ENCODE measurements at regions not wholly inside any gene's neighbourhood (a gene's known extent, or its start where the extent isn't known, plus 50 kb on each side); places are given as distances from the start of the nearest gene placed in this dataset.

GRCh38 chr3:181425074-181425473 lies 286.7 kb upstream of the SOX2 start:
- no peak for DNase-seq

- DNase-seq = no peak
Measured at GRCh38 chr3:181418233-181418632, 293.5 kb upstream of the SOX2 start.

- no peak for DNase-seq
Measured at GRCh38 chr3:181417748-181418147, 294.0 kb upstream of the SOX2 start.

DNA sequence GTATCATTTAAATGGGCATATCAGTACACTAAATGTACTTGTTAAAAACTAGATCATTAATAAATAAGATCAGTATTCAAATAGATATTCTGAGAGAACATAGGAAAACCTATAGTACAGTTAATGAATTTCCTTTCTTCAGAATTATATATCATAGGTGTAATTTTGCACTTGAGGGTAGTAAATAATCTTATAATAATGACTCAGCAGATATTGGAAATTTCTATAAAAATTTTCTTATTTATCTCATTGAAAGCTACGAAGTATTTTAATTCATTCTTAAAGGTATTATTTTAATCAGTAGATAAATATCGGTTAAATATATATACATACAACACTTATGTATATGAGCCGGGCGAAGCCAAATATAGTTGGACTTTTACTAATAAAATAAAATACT lies 300.9 kb upstream of the SOX2 start:
- DNase-seq = no peak

- no peak for DNase-seq
Measured at GRCh38 chr3:181403876-181404660, 307.7 kb upstream of the SOX2 start.

DNA sequence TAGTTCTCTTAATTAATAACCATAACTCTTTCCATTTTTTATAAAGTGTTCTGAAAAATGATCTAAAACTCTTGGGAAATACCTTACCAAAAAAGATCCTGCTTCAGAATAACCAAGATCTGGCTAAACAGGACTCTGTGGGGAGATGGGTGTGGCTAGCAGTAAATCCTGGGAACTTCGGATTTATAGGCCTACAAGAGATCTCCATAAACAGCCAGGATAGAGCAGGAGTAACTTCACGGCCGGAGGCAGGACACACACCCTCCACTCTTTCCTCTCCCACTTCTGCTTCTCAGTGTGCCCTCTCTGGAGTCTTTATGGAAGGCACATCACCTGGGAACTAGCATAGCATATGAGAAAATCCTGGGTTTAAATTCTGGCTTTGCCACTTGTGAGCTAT lies 309.4 kb upstream of the SOX2 start:
- no peak for DNase-seq

DNA sequence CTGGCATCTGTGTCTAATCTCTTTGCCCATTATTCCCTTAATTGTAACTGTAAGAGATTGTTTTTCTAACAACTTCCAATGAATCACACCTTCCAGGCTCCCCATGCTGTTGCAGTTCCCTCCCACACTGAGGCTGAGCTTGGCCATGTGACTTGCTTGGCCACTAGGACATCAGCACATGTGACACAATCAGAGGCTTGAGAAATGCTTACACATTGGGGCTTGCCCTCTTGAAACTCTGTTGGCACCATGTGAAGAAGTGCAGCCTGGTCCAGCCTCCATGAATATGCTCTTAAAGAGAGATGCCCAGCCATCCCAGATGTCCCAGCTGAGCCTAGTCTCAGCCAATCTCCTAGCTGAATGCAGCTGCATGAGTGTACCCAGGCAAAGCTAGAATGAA lies 326.8 kb upstream of the SOX2 start:
- DNase-seq = no peak

DNA sequence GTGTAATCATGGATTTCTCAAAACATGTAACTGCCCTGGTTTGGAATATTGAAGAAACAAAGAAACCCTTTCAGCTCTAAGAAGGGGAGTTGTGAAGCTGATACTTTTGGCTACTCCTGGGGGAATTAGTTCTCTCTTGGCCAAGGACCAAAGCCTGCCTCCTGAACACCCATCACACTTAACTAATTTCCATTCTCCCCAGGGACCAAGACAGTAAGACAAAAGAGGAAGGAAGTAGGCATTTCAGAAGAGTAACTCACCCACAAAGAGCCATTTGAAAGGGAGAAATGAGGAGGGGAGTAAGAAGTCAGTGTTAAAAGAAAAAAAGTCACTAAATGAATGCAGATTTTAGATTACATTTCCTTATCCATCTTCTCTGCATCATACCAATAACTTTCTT lies 328.0 kb upstream of the SOX2 start:
- no peak for DNase-seq

DNA sequence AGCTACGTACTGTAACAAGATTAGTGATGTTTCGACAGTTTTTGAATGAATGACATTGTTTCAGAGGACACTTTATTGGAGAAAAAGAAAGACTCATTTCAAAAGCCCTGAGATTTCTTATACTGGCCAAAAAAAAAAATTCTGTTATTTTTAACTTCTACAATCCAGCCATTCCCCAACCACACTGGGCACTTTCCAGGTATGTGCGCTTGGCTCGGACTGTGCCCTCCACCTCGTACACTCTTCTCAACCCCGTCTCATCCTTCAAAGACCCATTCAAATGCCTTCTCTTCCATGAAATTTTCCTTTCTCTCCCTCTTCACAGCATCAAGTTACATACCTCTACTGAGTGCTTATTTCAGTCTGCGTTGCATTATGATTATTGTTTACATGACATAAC lies 328.5 kb upstream of the SOX2 start:
- DNase-seq = no peak

DNA sequence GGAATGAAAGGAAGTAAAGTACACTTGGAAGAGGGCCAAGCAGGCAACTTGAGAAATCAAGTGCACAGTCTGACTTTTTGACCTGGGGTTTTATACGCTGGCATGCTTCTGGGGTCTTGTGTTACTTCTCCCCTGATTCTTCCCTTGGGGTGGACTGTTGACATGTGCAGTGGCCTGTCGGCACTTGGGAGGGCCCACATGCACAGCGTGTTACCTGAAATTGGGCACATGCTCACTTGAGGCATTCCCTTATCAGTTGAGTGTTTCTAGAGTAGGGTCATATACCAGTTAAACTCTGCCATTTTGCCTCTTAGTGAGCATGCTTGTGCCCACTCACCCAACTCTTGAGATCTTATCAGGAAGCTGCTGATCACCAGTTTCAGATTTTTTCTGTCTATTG lies 329.1 kb upstream of the SOX2 start:
- no peak for DNase-seq

DNA sequence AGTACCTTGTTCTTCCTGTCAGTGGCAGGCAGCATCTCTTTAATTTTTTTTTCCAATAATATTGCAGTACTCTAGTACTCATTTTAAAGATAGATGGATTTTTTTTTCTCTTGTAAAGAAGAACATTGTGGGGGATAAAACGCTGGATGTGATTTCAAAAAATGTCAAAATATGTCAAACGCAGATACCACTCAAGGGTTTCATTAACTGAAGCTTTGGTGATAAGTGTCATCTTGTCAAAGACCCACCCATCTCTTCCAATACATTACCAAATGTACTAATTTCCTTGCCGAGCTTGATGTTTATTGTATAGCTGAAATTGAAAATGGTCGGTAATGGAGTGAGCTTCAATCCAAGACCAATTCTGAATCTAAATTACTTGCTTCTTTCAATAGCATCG lies 332.4 kb upstream of the SOX2 start:
- DNase-seq = no peak

DNA sequence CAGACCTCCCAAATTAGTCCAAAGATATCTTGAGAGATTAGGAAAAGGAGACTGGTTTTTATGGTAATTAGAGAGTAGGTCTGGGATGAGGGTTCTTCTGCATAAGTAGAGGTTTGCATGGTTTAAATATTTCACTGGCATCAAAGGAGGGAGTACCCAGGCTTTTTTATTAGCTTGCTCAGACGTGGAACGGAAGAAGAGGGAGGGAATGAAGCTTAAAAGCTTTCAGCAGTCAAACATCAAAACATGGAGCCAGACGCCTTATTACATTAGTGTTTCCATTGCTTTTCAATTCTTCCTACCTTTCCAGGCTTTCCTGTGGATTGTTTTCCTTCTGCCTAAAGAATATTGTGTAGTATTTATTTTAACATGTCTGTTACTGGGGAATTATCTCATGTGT lies 342.1 kb upstream of the SOX2 start:
- no peak for DNase-seq

DNA sequence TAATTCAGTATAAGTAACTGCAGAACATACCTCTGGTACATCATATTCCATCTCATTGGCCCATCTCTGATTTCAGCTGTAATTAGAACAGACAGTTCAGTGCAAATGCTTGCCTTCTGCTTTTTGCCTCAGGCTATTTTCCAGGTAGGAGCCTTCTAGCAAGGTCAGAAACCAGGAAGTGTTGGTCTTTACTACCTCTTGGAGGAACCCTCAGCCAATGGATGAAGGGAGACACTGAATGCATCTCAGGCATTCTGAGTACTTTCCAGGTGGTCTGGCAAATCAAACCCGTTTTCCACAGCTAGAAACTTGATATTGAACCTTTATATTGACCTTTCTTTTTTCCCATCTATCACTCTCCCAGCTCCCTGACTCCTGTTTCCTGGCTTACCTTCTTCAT lies 348.5 kb upstream of the SOX2 start:
- DNase-seq = no peak

GRCh38 chr3:181362378-181362777 lies 349.3 kb upstream of the SOX2 start:
- DNase-seq = no peak

DNA sequence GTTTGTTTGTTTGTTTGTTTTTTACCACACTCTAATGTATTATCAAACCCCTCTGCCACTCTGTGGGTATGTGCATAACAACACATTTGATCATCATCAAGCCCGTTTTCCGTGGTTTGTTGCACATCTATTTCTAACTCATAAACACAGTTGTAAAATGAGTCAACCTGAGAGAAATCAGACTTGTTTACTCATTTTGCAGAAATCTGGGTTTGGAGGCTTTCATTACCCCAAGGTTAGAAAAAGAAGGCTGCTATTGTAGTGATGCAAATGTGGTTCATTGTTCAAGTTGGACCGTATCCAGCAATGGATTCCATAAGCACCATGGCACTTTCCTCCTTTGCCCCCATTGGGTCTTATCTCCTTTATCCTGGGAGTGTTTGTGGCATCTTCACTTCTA lies 353.2 kb upstream of the SOX2 start:
- DNase-seq = no peak

DNA sequence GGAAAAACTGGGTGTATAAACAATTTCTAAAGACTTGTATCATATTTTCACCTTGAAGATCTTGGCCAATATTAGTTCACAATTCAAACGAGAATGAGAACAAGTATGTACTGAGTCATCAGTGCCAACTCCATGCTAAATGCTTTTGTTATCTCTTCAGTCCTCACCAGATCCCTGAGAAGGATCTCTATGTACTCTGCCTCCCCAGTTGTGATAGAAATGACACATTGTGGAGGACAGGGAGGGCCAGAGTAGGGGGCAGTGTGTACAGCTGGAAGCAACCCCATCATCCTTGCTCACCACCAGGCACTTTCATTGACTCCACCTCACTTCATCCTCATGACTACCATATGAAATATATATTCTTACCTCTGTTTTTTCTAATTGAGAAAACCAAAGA lies 353.7 kb upstream of the SOX2 start:
- DNase-seq = no peak

DNA sequence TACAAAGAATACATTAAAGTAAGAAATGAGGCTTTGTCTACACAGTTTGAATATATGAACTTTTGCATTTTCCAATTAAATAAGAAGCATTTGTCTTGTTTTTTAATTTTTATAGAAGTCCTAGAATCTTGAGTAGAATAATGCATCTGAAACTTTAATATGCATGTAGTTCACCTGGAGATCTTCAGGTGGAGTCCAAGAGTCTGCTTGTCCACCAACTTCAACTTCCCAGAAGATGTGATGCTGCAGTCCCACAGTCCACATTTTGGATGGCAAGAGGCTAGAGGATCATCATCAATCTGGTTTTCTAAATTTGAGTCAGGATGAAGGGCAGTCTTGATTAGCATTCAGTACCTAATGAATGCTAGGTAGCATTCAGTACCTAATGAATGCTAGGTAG lies 357.6 kb upstream of the SOX2 start:
- no peak for DNase-seq

DNA sequence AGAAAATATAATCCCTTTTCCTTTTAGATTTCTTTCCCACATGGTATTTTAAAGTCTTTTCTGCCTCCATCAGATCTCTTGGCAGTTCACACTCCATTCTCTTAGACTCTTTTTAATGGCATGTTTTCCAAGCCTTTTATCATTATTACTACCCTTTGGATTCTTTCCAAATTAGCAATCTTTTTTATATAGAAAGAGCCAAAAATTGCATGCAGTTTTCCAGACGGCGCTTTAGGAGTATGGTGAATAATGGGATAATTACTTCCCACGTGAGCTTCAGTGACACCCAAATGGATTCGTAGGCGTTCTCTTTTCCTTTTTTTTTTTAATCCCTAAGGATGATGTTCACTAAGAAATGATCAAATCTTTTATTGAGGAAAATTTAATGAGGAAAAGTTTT lies 354.8 kb upstream of the DNAJC19 start:
- no peak for DNase-seq

- DNase-seq = no peak
Measured at GRCh38 chr3:181336597-181336996, 347.1 kb upstream of the DNAJC19 start.

- DNase-seq = no peak
Measured at GRCh38 chr3:181333394-181333793, 343.9 kb upstream of the DNAJC19 start.

DNA sequence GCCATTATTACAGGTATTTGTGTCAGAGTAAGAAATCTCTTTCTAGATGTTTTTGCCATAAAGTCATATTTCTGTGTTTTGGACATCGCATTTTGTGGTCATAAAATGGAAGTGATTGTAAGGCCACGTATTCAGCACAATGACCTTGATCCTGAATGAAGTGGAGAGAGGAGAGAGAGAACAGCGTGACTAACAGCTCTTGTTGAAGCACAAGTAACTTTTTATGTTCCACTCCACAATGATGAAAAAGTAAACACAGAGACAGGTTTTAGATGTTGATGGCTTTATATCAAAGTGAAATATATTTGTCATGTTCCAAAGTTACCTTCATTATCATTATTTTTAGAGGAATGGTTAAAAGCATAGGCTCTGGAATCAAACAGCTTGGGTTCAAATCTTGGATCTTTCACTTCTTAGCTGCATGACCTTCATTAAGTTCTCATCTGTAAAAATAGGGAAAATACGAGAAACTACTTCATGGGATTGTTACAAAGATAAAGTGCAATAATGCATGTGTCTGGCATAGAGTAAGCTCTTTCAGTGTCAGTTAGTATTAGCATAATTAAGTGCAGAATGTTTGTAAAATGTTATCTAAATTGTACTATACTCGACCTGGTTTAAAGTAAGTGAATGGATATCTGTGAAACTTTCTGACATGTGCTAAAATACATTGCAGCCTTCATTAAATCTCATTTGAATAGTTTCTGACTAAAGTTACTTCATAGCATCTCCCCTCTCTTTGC lies 341.5 kb upstream of the DNAJC19 start:
- DNase-seq = no peak

DNA sequence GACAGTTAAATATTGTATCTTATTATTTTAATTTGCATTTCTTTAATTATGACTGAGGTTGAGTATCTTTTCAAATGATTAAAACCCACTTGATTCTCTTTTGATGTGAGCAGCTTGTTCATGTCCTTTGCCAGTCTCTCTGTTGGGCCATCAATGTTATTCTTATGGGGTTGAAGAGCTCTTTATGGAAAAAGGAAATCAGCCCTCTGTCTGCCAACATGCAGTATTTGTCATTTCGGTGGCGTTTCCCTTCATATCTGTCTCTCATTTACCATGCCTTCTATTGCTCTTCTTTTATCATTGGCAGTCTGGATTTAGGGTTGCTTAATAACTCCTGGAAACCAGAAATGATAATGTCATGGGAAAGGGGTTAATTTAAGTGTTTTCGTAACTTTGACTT lies 340.7 kb upstream of the DNAJC19 start:
- no peak for DNase-seq

- DNase-seq = no peak
Measured at GRCh38 chr3:181329024-181329423, 339.5 kb upstream of the DNAJC19 start.

DNA sequence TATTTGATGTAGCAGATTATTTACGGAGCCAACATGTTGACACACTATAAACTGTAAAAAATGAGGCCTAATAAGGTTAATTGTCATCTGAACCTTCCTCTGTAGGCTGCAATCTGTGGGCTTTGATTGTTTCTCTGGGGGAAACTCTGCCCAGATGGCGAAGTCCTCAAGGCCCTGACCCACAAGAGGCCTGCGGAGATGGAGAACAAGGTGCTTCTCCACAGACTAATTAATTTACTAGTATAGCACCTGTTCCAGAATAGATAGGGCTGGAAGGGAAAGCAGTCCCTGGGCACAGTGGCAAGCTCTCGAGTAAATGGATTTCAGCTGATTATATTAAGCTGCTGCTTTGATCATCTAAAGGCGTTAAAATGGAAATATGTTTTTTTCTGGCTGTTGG lies 338.8 kb upstream of the DNAJC19 start:
- no peak for DNase-seq

- DNase-seq = no peak
Measured at GRCh38 chr3:181327349-181327748, 337.8 kb upstream of the DNAJC19 start.

All from CD4-positive, alpha-beta T cell treated with Interleukin-4 for 4 hours (primary cell).